HEK293 (cell line): ENCODE measurements at regions not wholly inside any gene's neighbourhood (a gene's known extent, or its start where the extent isn't known, plus 50 kb on each side); places are given as distances from the start of the nearest gene placed in this dataset.
A peak's percentile ranks its signal among the peaks of the same experiment; 100 is the strongest.

Source experiments
- CTCF ChIA-PET: fragments of 350-600 bp; formaldehyde crosslinking; extraction: SDS; loops from one replicate; lab custom pipeline; 2021; ENCODE audit warnings: antibody characterized with exemption; lab: Yijun Ruan, JAX
- POLR2A ChIA-PET: fragments of 300-600 bp; formaldehyde crosslinking; extraction: SDS; loops from one replicate; lab custom pipeline; 2020; ENCODE audit warnings: antibody characterized with exemption, inconsistent platforms; lab: Yijun Ruan, JAX
- H3K27ac ChIP-seq: fragments of 200-500 bp; sonication (Bioruptor generic); 2 replicates; pipeline ENCODE4 v1.5.1; 2014; ENCODE audit warnings: low read depth, low read length, control low read depth, inconsistent platforms; ENCODE audit errors: extremely low read depth
- H3K36me3 ChIP-seq, 2 experiments: fragments of 200-500 bp in 1 of 2; sonication (Bioruptor generic) in 1 of 2; 1 replicate in 1 of 2; 2 replicates in 1 of 2; pipeline ENCODE4 v1.5.1; 2014 to 2017; ENCODE audit warnings: inconsistent platforms in 2 of 2, low read length in 2 of 2; ENCODE audit not compliant: control insufficient read depth in 2 of 2, insufficient read depth in 1 of 2
- H3K4me1 ChIP-seq: fragments of 200-500 bp; sonication (Bioruptor generic); 2 replicates; pipeline ENCODE4 v1.5.1; 2014; ENCODE audit warnings: mild to moderate bottlenecking, low read length, inconsistent platforms; ENCODE audit not compliant: control insufficient read depth, insufficient read depth
- H3K4me3 ChIP-seq: 2 replicates; pipeline ENCODE4 v1.5.1; 2011; ENCODE audit warnings: low read depth, mild to moderate bottlenecking, control low read depth, low read length, moderate library complexity
- H3K9me3 ChIP-seq: fragments of 200-500 bp; sonication (Bioruptor generic); 2 replicates; pipeline ENCODE4 v1.5.1; 2014; ENCODE audit warnings: low read depth, low read length, inconsistent platforms; ENCODE audit not compliant: control insufficient read depth, insufficient read depth
- HIC1 ChIP-seq: fragments of 450-650 bp; formaldehyde crosslinking; IDR thresholded peaks from 2 replicates; pipeline ENCODE4 v1.5.1; 2016; ENCODE audit warnings: missing biosample characterization, missing genetic modification characterization
- RBAK ChIP-seq: fragments of 450-650 bp; formaldehyde crosslinking; IDR thresholded peaks from 2 replicates; pipeline ENCODE4 v1.5.1; 2016; ENCODE audit warnings: missing biosample characterization, missing genetic modification characterization
- SETDB1 ChIP-seq: IDR thresholded peaks from one replicate; pipeline ENCODE4 v1.6.1; 2017; ENCODE audit warnings: mild to moderate bottlenecking, low read length, moderate library complexity, mixed read lengths; ENCODE audit not compliant: insufficient read length
- YY1 ChIP-seq: fragments of 450-650 bp; formaldehyde crosslinking; IDR thresholded peaks from 2 replicates; pipeline ENCODE4 v1.5.1; 2018; ENCODE audit warnings: missing biosample characterization, missing genetic modification characterization
- ZBTB48 ChIP-seq: fragments of 450-650 bp; formaldehyde crosslinking; IDR thresholded peaks from 2 replicates; pipeline ENCODE4 v1.5.1; 2016; ENCODE audit warnings: missing biosample characterization, missing genetic modification characterization
- ZEB2 ChIP-seq: fragments of 450-650 bp; formaldehyde crosslinking; IDR thresholded peaks from 2 replicates; pipeline ENCODE4 v1.5.1; 2016; ENCODE audit warnings: missing biosample characterization, missing genetic modification characterization
- ZFHX2 ChIP-seq: fragments of 450-650 bp; formaldehyde crosslinking; conservative IDR thresholded peaks from 2 replicates; pipeline ENCODE4 v1.5.1; 2016; ENCODE audit warnings: missing biosample characterization, missing genetic modification characterization
- ZFP3 ChIP-seq: fragments of 450-650 bp; formaldehyde crosslinking; IDR thresholded peaks from 2 replicates; pipeline ENCODE4 v1.5.1; 2016; ENCODE audit warnings: low read depth, missing biosample characterization, missing genetic modification characterization
- ZNF114 ChIP-seq: fragments of 450-650 bp; formaldehyde crosslinking; IDR thresholded peaks from 2 replicates; pipeline ENCODE4 v1.5.0; 2017; ENCODE audit warnings: missing biosample characterization, missing genetic modification characterization
- ZNF140 ChIP-seq: fragments of 450-650 bp; formaldehyde crosslinking; IDR thresholded peaks from 2 replicates; pipeline ENCODE4 v1.5.1; 2016; ENCODE audit warnings: missing biosample characterization, missing genetic modification characterization
- ZNF146 ChIP-seq: fragments of 450-650 bp; formaldehyde crosslinking; IDR thresholded peaks from 2 replicates; pipeline ENCODE4 v1.5.1; 2016; ENCODE audit warnings: missing biosample characterization, missing genetic modification characterization
- ZNF16 ChIP-seq: fragments of 450-650 bp; formaldehyde crosslinking; IDR thresholded peaks from 2 replicates; pipeline ENCODE4 v1.5.1; 2016; ENCODE audit warnings: low read depth, missing biosample characterization, missing genetic modification characterization
- ZNF19 ChIP-seq: fragments of 450-650 bp; formaldehyde crosslinking; IDR thresholded peaks from 2 replicates; pipeline ENCODE4; 2016; ENCODE audit warnings: missing biosample characterization, missing genetic modification characterization, low read depth
- ZNF211 ChIP-seq: fragments of 450-650 bp; formaldehyde crosslinking; IDR thresholded peaks from 2 replicates; pipeline ENCODE4 v1.5.1; 2016; ENCODE audit warnings: low read depth, missing biosample characterization, missing genetic modification characterization
- ZNF23 ChIP-seq: fragments of 450-650 bp; formaldehyde crosslinking; IDR thresholded peaks from 2 replicates; pipeline ENCODE4 v1.5.1; 2016; ENCODE audit warnings: missing biosample characterization, missing genetic modification characterization, borderline replicate concordance
- ZNF280C ChIP-seq: fragments of 450-650 bp; formaldehyde crosslinking; IDR thresholded peaks from 2 replicates; pipeline ENCODE4 v1.5.1; 2016; ENCODE audit warnings: missing biosample characterization, missing genetic modification characterization
- ZNF449 ChIP-seq: fragments of 450-650 bp; formaldehyde crosslinking; IDR thresholded peaks from 2 replicates; pipeline ENCODE4 v1.5.1; 2017; ENCODE audit warnings: missing biosample characterization, mild to moderate bottlenecking, missing genetic modification characterization, moderate library complexity
- ZNF561 ChIP-seq: fragments of 450-650 bp; IDR thresholded peaks from 2 replicates; pipeline ENCODE4 v1.5.1; 2018; ENCODE audit warnings: missing biosample characterization, missing genetic modification characterization, borderline replicate concordance
- ZNF596 ChIP-seq: fragments of 450-650 bp; IDR thresholded peaks from 2 replicates; pipeline ENCODE4 v1.5.0; 2018; ENCODE audit warnings: missing biosample characterization, mild to moderate bottlenecking, missing genetic modification characterization, moderate library complexity
- ZNF623 ChIP-seq: fragments of 450-650 bp; formaldehyde crosslinking; IDR thresholded peaks from 2 replicates; pipeline ENCODE4 v1.5.1; 2016; ENCODE audit warnings: missing biosample characterization, missing genetic modification characterization
- ZNF837 ChIP-seq: fragments of 450-650 bp; formaldehyde crosslinking; IDR thresholded peaks from 2 replicates; pipeline ENCODE4 v1.5.1; 2016; ENCODE audit warnings: missing biosample characterization, missing genetic modification characterization

DNA sequence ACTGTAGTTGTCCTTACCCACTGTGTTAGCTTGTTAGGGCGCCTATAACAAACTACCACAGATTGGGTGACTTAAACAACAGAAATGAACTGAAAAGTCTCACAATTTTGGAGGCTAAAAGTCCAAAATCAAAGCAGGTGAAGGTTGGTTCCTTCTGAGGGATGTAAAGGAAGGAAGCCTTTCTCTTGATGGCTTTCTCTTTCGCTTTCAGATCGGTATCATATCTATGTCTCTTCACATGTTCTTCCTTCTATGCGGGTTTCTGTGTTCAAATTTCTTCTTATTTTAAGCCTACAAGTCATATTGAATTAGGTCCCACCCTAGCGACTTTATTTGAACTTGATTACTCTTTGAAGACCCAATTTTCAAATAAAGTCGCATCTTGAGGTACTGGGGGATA is 118.6 kb downstream of the CPXCR1 start:
- POLR2A ChIA-PET: no interaction called here
- Histone ChIP-seq H3K36me3 (no peaks in the 10 kb centered on the region), H3K4me3 (no peak overlapping the region), H3K4me1 (no peaks in the 10 kb centered on the region), H3K9me3 (no peaks in the 10 kb centered on the region), H3K27ac (no peak overlapping the region)
- CTCF ChIA-PET: interaction anchor here (0.6 kb wide), 1 partner anchor 399 kb away, joined by 7 read pairs; no protein-coding TSS in a partner anchor
- TF ChIP-seq ZNF23 (tag by site-specific recombination) (no peak), ZNF623 (tag by site-specific recombination) (no peak), ZFP3 (tag by site-specific recombination) (no peak), ZFHX2 (tag by site-specific recombination) (no peak), ZNF140 (tag by site-specific recombination) (no peak), ZNF561 (no peak), ZNF449 (tag by site-specific recombination) (no peak), ZBTB48 (tag by site-specific recombination) (no peak), ZNF211 (tag by site-specific recombination) (no peak), SETDB1 (no peak), ZNF19 (no peak), ZNF596 (tag by site-specific recombination) (no peak), YY1 (tag by site-specific recombination) (no peak)

- ChIA-PET POLR2A (no interaction called here), CTCF (interaction anchor here (0.6 kb wide), 1 partner anchor 1213 kb away, joined by 3 read pairs; no protein-coding TSS in a partner anchor)
- no peaks in the 10 kb centered on the region for H3K36me3 ChIP-seq
- TF ChIP-seq SETDB1: peak; percentile 94
- no peak for TF ChIP-seq ZNF146 (tag by site-specific recombination)
- H3K9me3 ChIP-seq: no peaks in the 10 kb centered on the region; the same call in 1 of the 2 replicates
- no peak overlapping the region for H3K4me3 ChIP-seq
- no peaks in the 10 kb centered on the region for H3K4me1 ChIP-seq
- H3K27ac ChIP-seq: no peak overlapping the region
These were observed 134.5 kb downstream of the CPXCR1 start for GRCh38 chrX:88881536-88881935.

DNA sequence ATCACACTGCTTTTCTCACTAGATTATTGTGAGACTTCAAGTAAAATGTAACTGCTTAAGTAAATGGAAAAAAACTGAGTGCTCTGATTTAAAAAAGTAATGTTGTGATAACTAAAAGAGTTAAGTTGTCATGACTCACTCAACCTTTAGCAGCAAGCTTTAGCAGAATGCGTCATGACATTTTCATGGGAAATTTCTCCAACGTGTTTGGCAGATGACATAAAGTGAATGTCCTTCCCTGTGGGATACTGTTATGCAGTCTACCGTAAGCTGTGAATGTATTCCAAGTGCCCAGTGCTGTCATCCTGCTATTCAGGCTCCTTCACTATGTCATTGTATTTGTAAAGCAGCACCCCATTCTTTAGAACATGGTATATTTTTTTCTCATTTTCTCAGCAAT is 136.2 kb downstream of the CPXCR1 start:
- no peaks in the 10 kb centered on the region; the same call in 1 of the 2 replicates for H3K9me3 ChIP-seq
- no peak overlapping the region for H3K4me3 ChIP-seq
- no peak overlapping the region for H3K27ac ChIP-seq
- POLR2A ChIA-PET: no interaction called here
- no peaks in the 10 kb centered on the region for H3K4me1 ChIP-seq
- CTCF ChIA-PET: no interaction called here
- no peaks in the 10 kb centered on the region for H3K36me3 ChIP-seq
- peak; percentile 47 for TF ChIP-seq SETDB1
- TF ChIP-seq HIC1 (tag by site-specific recombination): no peak

- Histone ChIP-seq H3K4me3 (no peak overlapping the region), H3K36me3 (no peaks in the 10 kb centered on the region), H3K27ac (no peak overlapping the region), H3K4me1 (no peaks in the 10 kb centered on the region), H3K9me3 (no peaks in the 10 kb centered on the region; the same call in 1 of the 2 replicates)
- ChIA-PET POLR2A (no interaction called here), CTCF (interaction anchor here (0.5 kb wide), 1 partner anchor 583 kb away, joined by 3 read pairs; no protein-coding TSS in a partner anchor)
- no peak for TF ChIP-seq ZEB2 (tag by site-specific recombination)
- TF ChIP-seq ZNF114 (tag by site-specific recombination): no peak
- no peak for TF ChIP-seq ZNF837
- TF ChIP-seq ZNF16 (tag by site-specific recombination): no peak
- no peak for TF ChIP-seq RBAK (tag by site-specific recombination)
- no peak for TF ChIP-seq ZNF280C (tag by site-specific recombination)
These were observed 139.9 kb downstream of the CPXCR1 start for GRCh38 chrX:88886908-88887307.
